ENCODE measurements at regions not wholly inside any gene's neighbourhood (a gene's known extent, or its start where the extent isn't known, plus 50 kb on each side); places are given as distances from the start of the nearest gene placed in this dataset.

GRCh38 chr5:68966596-68966995 lies 127.2 kb upstream of the SLC30A5 start:
- Histone ChIP-seq H3K27ac (no peak overlapping the region), H3K9me3 (no peaks in the 10 kb centered on the region), H3K36me3 (no peaks in the 10 kb centered on the region), H3K27me3 (no peaks in the 10 kb centered on the region), H3K4me3 (no peak overlapping the region), H3K4me1 (no peaks in the 10 kb centered on the region)
- 88 to 91% methylated on average over 5 of the region's 5 CpGs for WGBS, 2 donors
- no peak for DNase-seq
- ATAC-seq (ENCODE audit: low FRiP score in 2 of 2) = no peak
- TF ChIP-seq CTCF (IDR thresholded peaks at IDR 0.05) (no peak), EP300 (IDR thresholded peaks at IDR 0.05) (no peak), POLR2AphosphoS5 (IDR thresholded peaks at IDR 0.05) (no peak), POLR2A (IDR thresholded peaks at IDR 0.05) (no peak)

- Histone ChIP-seq H3K36me3 (no peaks in the 10 kb centered on the region), H3K27ac (no peak overlapping the region), H3K9me3 (no peaks in the 10 kb centered on the region), H3K4me3 (no peak overlapping the region), H3K4me1 (no peaks in the 10 kb centered on the region), H3K27me3 (no peaks in the 10 kb centered on the region)
- ATAC-seq (ENCODE audit: low FRiP score in 2 of 2) (no peak), DNase-seq (no peak)
- no peak for TF ChIP-seq POLR2A (IDR thresholded peaks at IDR 0.05)
- TF ChIP-seq POLR2AphosphoS5 (IDR thresholded peaks at IDR 0.05) = no peak
- TF ChIP-seq EP300 (IDR thresholded peaks at IDR 0.05) = no peak
Measured at GRCh38 chr5:68968429-68968828, 125.4 kb upstream of the SLC30A5 start.

- no peak for TF ChIP-seq POLR2A (IDR thresholded peaks at IDR 0.05)
- TF ChIP-seq POLR2AphosphoS5 (IDR thresholded peaks at IDR 0.05) = no peak
- no peak for TF ChIP-seq CTCF (IDR thresholded peaks at IDR 0.05)
- no peak for TF ChIP-seq EP300 (IDR thresholded peaks at IDR 0.05)
- ATAC-seq (ENCODE audit: low FRiP score in 2 of 2) (no peak), DNase-seq (no peak)
- no peak overlapping the region for H3K4me3 ChIP-seq
- peaks cover 0 to 5% (median 0%) of the 10 kb centered on the region in 4 donors for H3K9me3 ChIP-seq
- no peaks in the 10 kb centered on the region for H3K27me3 ChIP-seq
- H3K4me1 ChIP-seq = no peaks in the 10 kb centered on the region
- H3K27ac ChIP-seq = no peak overlapping the region
- 95 to 100% methylated on average over 5 of the region's 5 CpGs for WGBS, 2 donors
- H3K36me3 ChIP-seq = no peaks in the 10 kb centered on the region
Measured at GRCh38 chr5:68970617-68971016, 123.2 kb upstream of the SLC30A5 start.

GRCh38 chr5:68973696-68974095 lies 120.1 kb upstream of the SLC30A5 start:
- no peak for ATAC-seq (ENCODE audit: low FRiP score in 2 of 2)
- H3K4me1 ChIP-seq = no peaks in the 10 kb centered on the region
- 88% methylated on average over 5 of the region's 5 CpGs for WGBS, 2 donors
- H3K9me3 ChIP-seq = peaks cover 0 to 8% (median 3%) of the 10 kb centered on the region in 4 donors
- no peak for DNase-seq
- no peak overlapping the region for H3K4me3 ChIP-seq
- H3K27me3 ChIP-seq = no peaks in the 10 kb centered on the region
- TF ChIP-seq EP300 (IDR thresholded peaks at IDR 0.05) (no peak), CTCF (IDR thresholded peaks at IDR 0.05) (no peak), POLR2AphosphoS5 (IDR thresholded peaks at IDR 0.05) (no peak), POLR2A (IDR thresholded peaks at IDR 0.05) (no peak)
- H3K27ac ChIP-seq = no peak overlapping the region
- no peaks in the 10 kb centered on the region for H3K36me3 ChIP-seq

GRCh38 chr5:68983043-68983442 lies 110.8 kb upstream of the SLC30A5 start:
- no peaks in the 10 kb centered on the region for H3K27me3 ChIP-seq
- WGBS, 2 donors = 82 to 93% methylated on average over 2 of the region's 2 CpGs
- TF ChIP-seq CTCF (IDR thresholded peaks at IDR 0.05) (no peak), POLR2A (IDR thresholded peaks at IDR 0.05) (no peak), EP300 (IDR thresholded peaks at IDR 0.05) (no peak), POLR2AphosphoS5 (IDR thresholded peaks at IDR 0.05) (no peak)

More at GRCh38 chr5:68983043-68983442, 110.8 kb upstream of the SLC30A5 start:
- H3K4me1 ChIP-seq = no peaks in the 10 kb centered on the region
- no peaks in the 10 kb centered on the region for H3K9me3 ChIP-seq
- H3K4me3 ChIP-seq = no peak overlapping the region
- no peak overlapping the region for H3K27ac ChIP-seq
- DNase-seq (no peak), ATAC-seq (ENCODE audit: low FRiP score in 2 of 2) (no peak)
- H3K36me3 ChIP-seq = no peaks in the 10 kb centered on the region

Measured in upper lobe of left lung (tissue), 6 donors.